Small intestine (tissue), 7 donors: ENCODE measurements at regions not wholly inside any gene's neighbourhood (a gene's known extent, or its start where the extent isn't known, plus 50 kb on each side); places are given as distances from the start of the nearest gene placed in this dataset.
"Not testable (repeated sequence)": the region's sequence is repeated elsewhere in the genome, so short reads cannot be mapped to it uniquely, and the experiment has no call there.

Experiments
- DNase-seq, 2 donors: peaks; one replicate each; pipeline versions ENCODE4 v3.0.0 to v3.0.0-alpha.2; 2013
- FAIRE-seq: peaks from 2 replicates; lab custom pipeline; 2012; peaks lifted over from hg19 to GRCh38; lab: Jason Lieb, UNC
- H3K27ac ChIP-seq, 3 donors: one replicate each; pipeline ENCODE4 v1.5.1; 2013; ENCODE audit warnings: low read length in 2 of 3, mild to moderate bottlenecking in 2 of 3, control low read depth in 1 of 3, inconsistent platforms in 1 of 3, low read depth in 1 of 3, moderate library complexity in 1 of 3
- H3K27me3 ChIP-seq, 3 donors: one replicate each; pipeline ENCODE4 v1.6.1; 2013; ENCODE audit warnings: low read length in 3 of 3, inconsistent platforms in 1 of 3; ENCODE audit not compliant: control insufficient read depth in 3 of 3, insufficient read depth in 3 of 3
- H3K36me3 ChIP-seq, 3 donors: one replicate each; pipeline ENCODE4 v1.6.1; 2013; ENCODE audit warnings: low read length in 3 of 3, inconsistent platforms in 1 of 3, low read depth in 1 of 3, mild to moderate bottlenecking in 1 of 3, moderate library complexity in 1 of 3; ENCODE audit not compliant: control insufficient read depth in 3 of 3, insufficient read depth in 2 of 3
- H3K4me1 ChIP-seq, 3 donors: one replicate each; pipeline ENCODE4 v1.6.1; 2013; ENCODE audit warnings: low read length in 2 of 3, inconsistent platforms in 1 of 3, low read depth in 1 of 3, mild to moderate bottlenecking in 1 of 3, moderate library complexity in 1 of 3; ENCODE audit not compliant: control insufficient read depth in 3 of 3, insufficient read depth in 2 of 3
- H3K4me3 ChIP-seq, 3 donors: one replicate each; pipeline ENCODE4 v1.5.1; 2013; ENCODE audit warnings: low read length in 3 of 3, control low read depth in 1 of 3, inconsistent platforms in 1 of 3, low read depth in 1 of 3, mild to moderate bottlenecking in 1 of 3, moderate library complexity in 1 of 3
- H3K9me3 ChIP-seq, 2 donors: one replicate each; pipeline ENCODE4 v1.6.1; 2013; ENCODE audit warnings: low read depth in 1 of 2, low read length in 1 of 2; ENCODE audit not compliant: control insufficient read depth in 2 of 2, insufficient read depth in 1 of 2
- WGBS, 3 donors: extraction: QIAGEN DNeasy Blood & Tissue Kit; methylation state at CpG; one replicate each; pipeline ENCODE4 v1.1.7; 2013; 5-methylcytosine and 5-hydroxymethylcytosine counted together
- donor health status: healthy with polysubstance abuse.
- donor health status: control.
- donor health status: control.
- donor health status: Bipolar disorder and iron deficiency.
- donor health status: healthy.

- DNase-seq, result peak in 1 of 2 donors; percentile 9
- 69 to 94% (median 93%) methylated on average over 1 of the region's 1 CpG for WGBS, 3 donors
These were observed 92.4 kb upstream of the DAZL start for GRCh38 chr3:16697443-16698147.

DNA sequence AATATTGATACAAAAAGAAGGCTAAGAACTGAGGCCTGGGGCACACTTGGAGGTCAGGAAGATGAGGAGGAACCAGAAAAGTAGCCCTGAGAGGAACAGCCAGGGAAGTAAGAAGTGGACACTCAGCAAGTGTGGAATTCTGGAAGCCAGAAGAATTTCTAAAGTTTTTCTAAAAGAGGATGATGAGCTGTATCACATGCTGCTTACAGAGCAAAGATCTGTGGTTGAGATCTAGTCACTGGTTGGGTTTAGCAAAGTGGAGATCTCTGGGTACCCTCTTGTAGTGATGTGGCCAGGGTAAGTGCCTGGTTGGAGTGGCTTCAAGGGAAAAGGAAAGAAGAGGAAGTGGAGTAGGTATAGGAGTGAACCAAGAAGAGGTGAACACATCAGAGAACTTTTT, 95.4 kb upstream of the DAZL start:
- H3K4me3 ChIP-seq, result no peak overlapping the region
- peaks cover 0 to 5% (median under 1%) of the 10 kb centered on the region in 3 donors for H3K27me3 ChIP-seq
- H3K27ac ChIP-seq, result no peak overlapping the region
- no peaks in the 10 kb centered on the region for H3K9me3 ChIP-seq
- FAIRE-seq, result no peak
- no peaks in the 10 kb centered on the region for H3K36me3 ChIP-seq
- H3K4me1 ChIP-seq, result no peaks in the 10 kb centered on the region
- no peak for DNase-seq

More at GRCh38 chr3:16697443-16698147, 92.4 kb upstream of the DAZL start:
- H3K36me3 ChIP-seq, result no peaks in the 10 kb centered on the region
- no peak overlapping the region for H3K4me3 ChIP-seq
- no peaks in the 10 kb centered on the region for H3K4me1 ChIP-seq
- no peak for FAIRE-seq
- no peak overlapping the region for H3K27ac ChIP-seq
- no peaks in the 10 kb centered on the region for H3K27me3 ChIP-seq
- no peaks in the 10 kb centered on the region for H3K9me3 ChIP-seq

- 78 to 90% (median 79%) methylated on average over 2 of the region's 2 CpGs for WGBS, 3 donors
- FAIRE-seq, result no peak
- H3K27me3 ChIP-seq, result peaks cover 0 to 5% (median 3%) of the 10 kb centered on the region in 3 donors
- H3K4me3 ChIP-seq, result no peak overlapping the region
- H3K36me3 ChIP-seq, result no peaks in the 10 kb centered on the region
- no peaks in the 10 kb centered on the region for H3K4me1 ChIP-seq
- no peak overlapping the region for H3K27ac ChIP-seq
- DNase-seq, result no peak
- H3K9me3 ChIP-seq, result no peaks in the 10 kb centered on the region
These were observed 99.7 kb upstream of the DAZL start for GRCh38 chr3:16704941-16705340.

GRCh38 chr3:16707260-16707659, 102.0 kb upstream of the DAZL start:
- H3K9me3 ChIP-seq, result no peaks in the 10 kb centered on the region
- H3K4me1 ChIP-seq, result no peaks in the 10 kb centered on the region
- H3K27me3 ChIP-seq, result peaks cover 0 to 5% (median 3%) of the 10 kb centered on the region in 3 donors
- FAIRE-seq (no peak), DNase-seq (no peak)
- 43 to 61% (median 57%) methylated on average over 4 of the region's 4 CpGs for WGBS, 3 donors
- no peak overlapping the region for H3K4me3 ChIP-seq
- no peak overlapping the region for H3K27ac ChIP-seq
- no peaks in the 10 kb centered on the region for H3K36me3 ChIP-seq

GRCh38 chr3:16708285-16708684, 103.1 kb upstream of the DAZL start:
- DNase-seq (no peak), FAIRE-seq (no peak)
- Histone ChIP-seq H3K27ac (no peak overlapping the region), H3K36me3 (no peaks in the 10 kb centered on the region), H3K9me3 (no peaks in the 10 kb centered on the region), H3K27me3 (peaks cover 0 to 5% (median 3%) of the 10 kb centered on the region in 3 donors), H3K4me1 (no peaks in the 10 kb centered on the region), H3K4me3 (no peak overlapping the region)

GRCh38 chr3:16711691-16712090, 106.5 kb upstream of the DAZL start:
- 59 to 68% (median 67%) methylated on average over 1 of the region's 1 CpG for WGBS, 3 donors
- H3K4me3 ChIP-seq, FAIRE-seq, H3K4me1 ChIP-seq, H3K27ac ChIP-seq, H3K27me3 ChIP-seq, H3K36me3 ChIP-seq, DNase-seq, H3K9me3 ChIP-seq: not testable (repeated sequence)

- Histone ChIP-seq H3K9me3 (peaks cover 0 to 4% of the 10 kb centered on the region in 2 donors), H3K4me1 (no peaks in the 10 kb centered on the region), H3K36me3 (no peaks in the 10 kb centered on the region), H3K27ac (no peak overlapping the region), H3K4me3 (no peak overlapping the region), H3K27me3 (peaks cover 0 to 2% (median 0%) of the 10 kb centered on the region in 3 donors)
- DNase-seq, result no peak
- no peak for FAIRE-seq
- 72 to 92% (median 75%) methylated on average over 4 of the region's 4 CpGs for WGBS, 3 donors
These were observed 110.1 kb upstream of the DAZL start for GRCh38 chr3:16715281-16715680.

- Histone ChIP-seq H3K27me3 (peaks cover 0 to 2% (median 0%) of the 10 kb centered on the region in 3 donors), H3K9me3 (peaks cover 0 to 7% of the 10 kb centered on the region in 2 donors), H3K4me1 (no peaks in the 10 kb centered on the region), H3K27ac (no peak overlapping the region), H3K36me3 (no peaks in the 10 kb centered on the region), H3K4me3 (no peak overlapping the region)
- 14 to 44% (median 34%) methylated on average over 3 of the region's 3 CpGs for WGBS, 3 donors
- FAIRE-seq (no peak), DNase-seq (no peak)
These were observed 114.2 kb upstream of the DAZL start for GRCh38 chr3:16719426-16719825.
